GM21381 (cell line): ENCODE measurements at regions not wholly inside any gene's neighbourhood (a gene's known extent, or its start where the extent isn't known, plus 50 kb on each side); places are given as distances from the start of the nearest gene placed in this dataset.

Source experiments
- ATAC-seq: cut with Tn5 transposase; IDR thresholded peaks from one replicate; pipeline ENCODE4 v1.9.1; 2021; ENCODE audit warnings: mild to moderate bottlenecking, moderate library complexity; ENCODE audit not compliant: unreplicated experiment

DNA sequence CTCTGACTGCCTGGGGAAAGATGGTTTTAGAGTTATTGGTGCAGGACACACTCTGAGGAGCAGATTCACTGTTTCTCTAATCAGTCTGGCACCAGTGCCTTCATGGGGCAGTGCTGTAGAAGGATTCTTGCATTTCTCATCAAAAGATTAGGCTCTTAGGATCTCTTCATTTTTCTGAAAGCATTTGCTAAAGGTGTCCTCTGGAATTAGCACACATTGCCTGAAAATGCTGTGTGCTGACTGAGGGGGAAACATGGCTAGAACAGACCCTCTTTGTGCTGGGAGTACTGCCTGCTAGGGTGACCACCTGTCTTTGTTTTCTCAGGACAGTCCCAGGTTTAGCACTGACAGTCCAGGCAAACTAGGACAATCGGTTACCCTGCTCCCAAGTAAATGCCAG lies 301.0 kb downstream of the PTEN start:
- ATAC-seq: no peak

GRCh38 chr10:88165849-88166271 lies 302.4 kb downstream of the PTEN start:
- ATAC-seq: no peak

DNA sequence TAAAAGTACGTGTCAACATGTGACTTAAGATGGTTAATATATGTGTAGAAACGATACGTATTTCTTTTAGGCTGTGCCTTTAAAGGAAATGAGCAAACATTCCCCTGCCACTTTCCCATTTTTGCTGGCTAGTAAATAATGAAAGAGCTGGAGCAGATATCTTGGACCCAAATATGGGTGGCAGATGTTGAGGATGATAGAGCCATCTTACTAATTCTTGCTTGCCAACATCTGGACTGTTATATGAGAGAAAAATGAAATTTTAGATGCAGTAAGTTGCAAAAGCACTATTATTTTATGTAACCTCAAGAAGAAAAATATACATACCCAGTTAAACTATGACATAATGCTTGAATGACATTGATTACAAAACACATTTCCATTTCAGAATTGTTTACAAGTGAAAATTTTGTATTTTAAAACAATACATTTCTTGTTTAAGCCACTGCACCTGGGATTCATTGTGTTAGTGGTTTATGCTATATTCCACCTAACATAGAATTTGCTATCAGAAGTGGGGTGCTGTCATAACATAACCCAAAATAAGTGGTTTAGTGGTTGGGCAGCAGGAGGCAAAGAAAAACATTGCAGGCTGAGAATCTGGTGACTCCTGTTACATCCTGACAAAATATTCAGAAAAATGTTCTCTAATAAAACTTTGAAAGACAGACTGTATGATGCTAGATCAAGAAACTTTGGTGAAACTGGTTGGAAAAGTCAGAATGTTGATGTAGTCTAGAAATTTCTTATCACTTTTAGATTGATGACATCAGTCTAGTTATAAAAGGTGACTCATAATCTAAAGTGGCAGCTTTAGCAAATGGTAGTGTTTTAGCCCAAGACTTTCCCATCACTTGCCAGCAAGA lies 305.0 kb downstream of the PTEN start:
- no peak for ATAC-seq

DNA sequence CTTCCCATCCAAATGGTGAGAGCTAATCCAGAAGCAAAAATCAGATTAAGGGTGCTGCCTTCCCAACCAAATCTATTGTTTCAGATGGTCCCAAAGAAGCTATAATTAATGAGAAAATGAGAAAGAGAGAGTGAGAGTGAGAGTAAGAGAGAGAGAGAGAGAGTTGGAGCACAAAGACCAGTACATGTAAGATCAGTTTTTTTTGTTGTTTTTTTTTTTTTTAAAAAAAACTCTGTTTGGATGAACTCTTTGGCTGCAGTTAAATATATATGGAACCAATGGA lies 305.6 kb downstream of the PTEN start:
- ATAC-seq: no peak

DNA sequence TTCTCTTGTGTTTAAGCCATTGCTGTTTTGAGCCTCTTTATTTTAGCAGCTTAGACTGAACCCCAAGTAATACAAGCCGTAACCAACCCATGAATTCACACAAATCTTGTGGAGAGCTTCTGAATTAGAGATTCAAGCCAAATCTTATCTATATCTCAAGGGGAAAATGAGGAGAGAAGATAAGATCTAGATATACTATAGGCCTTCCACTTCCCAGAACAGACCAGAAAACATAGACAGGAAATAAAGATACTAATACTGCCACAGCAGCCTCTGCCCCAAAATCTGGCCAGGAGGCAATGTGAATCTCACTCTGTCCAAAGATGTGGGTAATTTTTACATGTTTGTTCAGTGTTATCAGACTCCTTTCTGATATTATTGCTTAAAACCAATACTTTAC lies 307.2 kb downstream of the PTEN start:
- ATAC-seq: no peak

- no peak for ATAC-seq
Measured at GRCh38 chr10:88172159-88172558, 308.7 kb downstream of the PTEN start.

DNA sequence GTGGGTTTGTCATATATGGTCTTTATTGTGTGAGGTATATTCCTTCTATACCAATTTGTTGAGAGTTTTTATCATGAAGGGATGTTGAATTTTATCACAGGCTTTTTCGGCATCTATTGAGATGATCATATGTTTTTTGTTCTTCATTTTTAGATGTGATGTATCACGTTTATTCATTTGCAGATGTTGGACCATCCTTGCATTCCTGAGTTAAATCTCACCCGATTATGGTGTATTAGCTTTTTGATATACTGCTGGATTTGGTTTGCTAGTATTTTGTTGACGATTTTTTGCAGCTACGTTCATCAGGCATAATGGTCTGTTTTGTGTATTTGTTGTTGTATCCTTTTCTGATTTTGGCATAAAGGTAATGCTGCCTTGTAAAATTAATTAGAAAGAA lies 311.0 kb downstream of the PTEN start:
- no peak for ATAC-seq

- ATAC-seq: no peak
Measured at GRCh38 chr10:88178758-88179157, 315.3 kb downstream of the PTEN start.

DNA sequence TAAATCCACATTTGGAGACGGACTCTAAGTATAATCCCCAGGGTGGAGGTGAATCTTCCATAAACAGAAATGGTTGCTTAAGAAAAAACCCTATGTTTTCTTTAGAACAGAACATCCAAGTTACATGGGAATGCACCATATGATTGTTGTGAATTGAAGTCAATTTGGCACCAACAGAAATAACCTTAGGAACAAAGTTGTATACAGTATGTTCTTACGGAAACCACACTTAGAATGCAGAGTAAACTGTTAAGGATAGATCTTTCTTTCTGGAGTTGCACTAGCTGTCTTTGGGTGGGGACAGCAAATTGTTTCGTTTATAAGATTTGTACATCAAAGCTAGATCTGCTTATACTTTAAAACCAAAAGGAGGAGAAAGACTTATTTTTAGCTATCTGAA lies 316.4 kb downstream of the PTEN start:
- no peak for ATAC-seq

DNA sequence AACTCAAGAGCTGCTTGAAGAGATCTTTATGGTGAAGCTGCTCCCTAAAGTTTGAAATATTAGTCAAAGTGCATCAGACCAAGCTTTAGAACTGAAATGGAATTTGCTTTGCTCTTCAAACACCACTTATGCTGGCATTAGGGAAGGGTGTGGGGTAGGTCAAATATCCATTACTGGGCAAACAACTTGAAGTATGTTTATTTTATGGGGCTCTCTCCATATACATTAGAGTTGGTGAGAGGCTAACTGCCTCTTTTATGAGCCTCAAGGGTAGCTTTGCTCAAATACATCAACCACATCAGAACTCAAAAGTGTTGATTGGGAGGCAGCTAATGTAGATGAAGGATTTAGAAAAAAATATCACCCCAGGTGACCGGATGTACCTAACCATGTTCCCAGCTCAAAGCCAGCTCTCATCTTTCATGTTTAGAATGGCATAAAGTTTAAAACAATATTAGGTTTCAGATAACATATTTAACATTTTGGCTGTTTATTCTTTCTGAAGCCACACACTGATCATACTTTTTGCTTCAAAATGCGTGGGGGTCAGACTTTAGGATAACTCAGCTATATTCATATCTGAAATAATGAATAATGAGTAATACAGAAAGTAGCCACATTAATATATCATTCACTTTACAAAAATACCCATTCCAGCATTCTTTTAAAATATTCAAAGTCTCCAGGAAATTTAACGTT lies 318.6 kb downstream of the PTEN start:
- ATAC-seq: no peak

DNA sequence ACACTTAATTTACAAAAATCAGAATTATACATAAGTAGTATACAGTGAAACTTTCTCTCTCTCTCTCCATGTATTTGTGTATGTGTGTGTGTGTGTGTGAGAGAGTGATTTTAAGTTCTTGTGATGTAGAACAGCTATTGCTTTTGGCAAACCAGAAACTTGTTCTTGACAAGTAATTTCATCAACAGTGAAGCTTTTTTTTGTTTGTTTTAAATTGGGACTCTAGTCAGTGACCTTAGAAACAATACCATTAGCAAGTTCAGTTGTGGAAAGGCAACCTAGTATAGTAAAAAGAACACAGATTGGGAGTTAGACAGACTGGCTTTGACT lies 319.1 kb downstream of the PTEN start:
- no peak for ATAC-seq

DNA sequence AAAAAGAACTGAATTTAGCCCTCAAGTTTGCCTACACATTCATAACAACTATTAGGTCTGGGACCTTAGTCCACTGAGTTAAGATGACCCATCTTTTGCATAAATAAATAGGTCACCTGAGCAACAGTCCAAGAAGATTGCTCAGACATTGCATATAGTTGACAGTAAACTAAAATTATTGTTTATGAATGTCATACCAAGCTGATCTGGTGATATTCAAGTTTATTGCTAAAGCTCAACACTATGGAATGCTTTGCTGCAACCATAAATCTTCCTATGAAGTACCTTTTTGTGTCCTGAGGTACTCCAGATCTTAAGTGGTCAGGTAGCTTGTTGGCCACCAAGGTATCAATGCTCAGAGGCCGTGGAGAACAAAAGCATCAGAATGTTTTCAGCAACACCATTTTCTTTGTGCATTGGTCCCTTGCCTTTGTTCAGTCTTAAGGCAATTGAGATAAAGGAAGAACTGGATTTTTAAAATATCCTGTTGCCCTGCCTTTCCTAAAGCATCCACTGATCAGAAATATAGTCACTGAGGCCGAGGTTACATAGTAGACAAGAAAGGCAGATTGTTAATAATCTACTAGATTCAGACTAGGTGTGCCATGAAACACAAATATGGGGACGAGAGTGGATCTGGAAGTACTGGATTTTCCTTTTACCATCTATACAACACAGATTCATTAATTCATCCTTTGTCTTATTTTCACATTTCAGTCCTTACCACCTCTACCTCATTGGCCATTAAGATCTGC lies 321.3 kb downstream of the PTEN start:
- no peak for ATAC-seq

- no peak for ATAC-seq
Measured at GRCh38 chr10:88185830-88186229, 322.4 kb downstream of the PTEN start.

GRCh38 chr10:88186335-88186734 lies 322.9 kb downstream of the PTEN start:
- no peak for ATAC-seq

GRCh38 chr10:88187472-88187871 lies 324.0 kb downstream of the PTEN start:
- no peak for ATAC-seq

DNA sequence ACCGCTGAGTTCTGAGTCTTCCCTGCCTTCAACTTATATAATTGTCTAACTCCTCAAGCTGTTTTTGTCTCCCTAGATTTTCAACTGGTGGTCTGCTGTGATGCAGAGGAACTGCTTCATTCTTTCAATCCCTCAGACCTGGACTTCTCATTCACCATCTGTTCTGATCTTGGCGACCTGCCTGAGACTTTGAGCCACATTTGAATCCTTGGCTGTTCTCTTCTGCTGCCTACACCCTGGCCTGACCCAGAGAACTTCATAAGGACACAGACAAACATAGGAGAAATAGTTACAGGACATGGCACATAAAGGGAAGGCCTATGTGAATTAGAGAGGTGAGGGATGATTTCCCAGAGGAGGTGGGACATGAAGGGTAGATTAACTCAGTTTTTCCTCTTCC lies 326.7 kb downstream of the PTEN start:
- no peak for ATAC-seq

DNA sequence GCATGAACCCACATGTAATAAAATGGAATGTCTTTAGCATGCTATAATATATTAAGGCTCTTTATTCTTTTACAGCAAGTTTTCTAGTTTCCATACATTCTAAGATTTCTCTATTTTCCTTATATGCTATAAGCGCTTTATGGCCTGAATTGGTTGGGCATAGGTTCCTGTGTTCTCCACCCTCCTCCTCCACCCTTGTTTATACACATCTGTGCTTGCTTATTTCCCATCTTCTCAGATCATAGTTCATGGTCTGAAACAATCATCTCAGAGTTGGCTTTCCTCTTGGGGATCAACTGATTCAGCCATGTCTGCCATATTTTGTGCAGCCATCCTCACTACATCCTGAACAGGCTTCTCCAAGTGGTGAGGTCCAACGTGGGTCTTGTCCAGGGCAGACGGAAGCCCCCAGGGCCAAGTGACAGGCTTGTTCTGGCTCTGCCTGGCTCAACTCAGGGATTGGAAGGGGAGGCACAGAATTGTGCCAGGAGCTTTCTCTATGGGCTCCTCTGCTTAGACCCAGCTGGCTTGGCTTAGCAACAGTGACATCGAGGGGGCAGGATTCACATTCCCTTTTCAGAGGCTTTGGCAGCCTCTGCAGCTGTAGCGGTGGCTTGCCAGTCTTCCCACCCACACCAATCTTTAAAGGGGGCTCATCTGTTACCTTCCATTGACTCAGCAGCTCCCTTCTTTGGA lies 327.3 kb downstream of the PTEN start:
- no peak for ATAC-seq

- ATAC-seq: no peak
Measured at GRCh38 chr10:88193018-88193417, 329.6 kb downstream of the PTEN start.

DNA sequence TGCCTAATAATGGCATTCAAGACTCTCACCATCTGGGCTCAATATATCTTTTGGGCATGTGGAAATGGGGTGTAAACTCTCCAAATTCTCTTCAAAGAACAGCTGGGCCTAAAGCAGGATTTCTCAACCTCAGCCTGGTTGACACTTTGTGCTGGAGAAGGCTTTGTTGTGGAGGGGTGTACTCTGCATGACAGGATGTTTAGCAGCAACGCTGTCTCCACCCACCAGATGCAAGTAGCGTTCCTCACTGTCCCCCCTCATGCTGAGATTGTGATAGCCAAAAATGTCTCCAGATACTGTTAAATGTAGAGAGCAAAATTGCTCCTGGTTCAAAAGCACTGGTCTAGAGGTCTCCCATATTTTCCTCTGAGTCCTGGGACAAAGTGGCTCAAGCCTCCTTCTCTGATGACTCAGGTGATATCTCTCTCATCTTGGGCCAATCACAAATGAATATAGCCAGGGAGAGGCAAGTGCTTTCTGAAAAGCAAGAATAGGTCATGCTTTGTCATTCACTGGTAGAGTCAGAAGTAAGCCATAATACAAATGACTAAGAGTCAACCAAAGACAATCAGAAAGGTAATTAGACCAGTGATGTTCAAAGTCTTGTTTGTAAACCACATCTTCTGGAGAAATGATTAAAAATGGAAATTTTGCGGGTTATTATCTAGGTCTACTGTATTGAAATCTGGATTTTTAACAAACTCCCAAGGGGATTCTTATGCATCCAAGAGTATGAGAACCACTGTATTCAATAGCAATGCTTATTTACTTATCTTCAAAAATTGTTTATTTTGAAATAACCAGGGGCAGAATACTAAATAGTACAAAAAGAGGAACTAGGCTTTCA lies 330.8 kb downstream of the PTEN start:
- no peak for ATAC-seq

- no peak for ATAC-seq
Measured at GRCh38 chr10:88194961-88195367, 331.5 kb downstream of the PTEN start.

DNA sequence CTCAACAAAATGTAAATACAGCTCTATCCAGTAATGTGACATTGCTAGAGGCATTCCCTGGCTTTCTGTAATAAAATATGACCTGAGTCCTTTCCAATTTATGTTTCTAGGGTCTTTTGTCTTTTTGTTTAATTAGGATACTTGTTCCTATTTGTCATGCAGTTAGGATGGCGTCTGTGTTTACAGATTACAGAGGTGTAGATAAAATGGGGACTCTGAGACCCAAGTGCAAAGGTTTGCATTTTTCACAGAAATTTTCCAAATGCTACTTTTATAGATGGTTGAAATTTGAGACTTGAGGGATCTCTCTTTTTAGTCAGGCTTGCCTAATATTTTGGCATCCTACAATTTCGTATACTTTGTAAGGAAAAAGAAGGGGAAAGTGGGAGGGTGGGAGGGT lies 332.4 kb downstream of the PTEN start:
- no peak for ATAC-seq
